Neural progenitor cell (in vitro differentiated cells): ENCODE measurements at regions not wholly inside any gene's neighbourhood (a gene's known extent, or its start where the extent isn't known, plus 50 kb on each side); places are given as distances from the start of the nearest gene placed in this dataset.

Experiments used
- EZH2 ChIP-seq: fragments of 200-600 bp; sonication (generic); IDR thresholded peaks from 2 replicates; pipeline ENCODE4 v1.6.1; 2017; ENCODE audit warnings: antibody characterized with exemption, mild to moderate bottlenecking, moderate library complexity
- TF ChIP-seq, protein P1 (sequence below): fragments of 200-600 bp; sonication (generic); IDR thresholded peaks from 2 replicates; pipeline ENCODE4 v1.5.1; 2017; ENCODE audit warnings: antibody characterized with exemption, mild to moderate bottlenecking

DNA sequence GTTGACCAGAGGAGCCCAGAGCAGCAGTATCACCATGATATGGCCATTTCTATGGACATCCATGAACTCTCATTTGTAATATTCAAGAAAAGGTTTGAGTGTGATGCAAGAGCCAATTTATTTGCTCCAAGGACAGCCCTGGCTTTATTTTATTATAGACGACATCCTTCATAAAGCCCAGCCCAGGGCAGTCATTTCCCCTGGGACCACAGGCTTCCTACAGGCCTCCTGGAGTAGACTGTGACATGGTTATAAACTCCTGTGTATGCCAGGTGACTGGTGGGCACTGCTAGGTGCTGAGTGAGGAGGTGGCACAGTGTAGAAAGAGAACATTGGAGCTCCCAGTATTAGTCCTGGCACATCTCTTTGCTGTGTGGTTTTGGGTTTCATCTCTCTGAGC, 120.9 kb downstream of the UTP18 start:
- TF ChIP-seq EZH2: no peak
- TF ChIP-seq, protein P1, sequence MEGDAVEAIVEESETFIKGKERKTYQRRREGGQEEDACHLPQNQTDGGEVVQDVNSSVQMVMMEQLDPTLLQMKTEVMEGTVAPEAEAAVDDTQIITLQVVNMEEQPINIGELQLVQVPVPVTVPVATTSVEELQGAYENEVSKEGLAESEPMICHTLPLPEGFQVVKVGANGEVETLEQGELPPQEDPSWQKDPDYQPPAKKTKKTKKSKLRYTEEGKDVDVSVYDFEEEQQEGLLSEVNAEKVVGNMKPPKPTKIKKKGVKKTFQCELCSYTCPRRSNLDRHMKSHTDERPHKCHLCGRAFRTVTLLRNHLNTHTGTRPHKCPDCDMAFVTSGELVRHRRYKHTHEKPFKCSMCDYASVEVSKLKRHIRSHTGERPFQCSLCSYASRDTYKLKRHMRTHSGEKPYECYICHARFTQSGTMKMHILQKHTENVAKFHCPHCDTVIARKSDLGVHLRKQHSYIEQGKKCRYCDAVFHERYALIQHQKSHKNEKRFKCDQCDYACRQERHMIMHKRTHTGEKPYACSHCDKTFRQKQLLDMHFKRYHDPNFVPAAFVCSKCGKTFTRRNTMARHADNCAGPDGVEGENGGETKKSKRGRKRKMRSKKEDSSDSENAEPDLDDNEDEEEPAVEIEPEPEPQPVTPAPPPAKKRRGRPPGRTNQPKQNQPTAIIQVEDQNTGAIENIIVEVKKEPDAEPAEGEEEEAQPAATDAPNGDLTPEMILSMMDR: no peak
